Thyroid gland (tissue), 4 donors: ENCODE measurements at regions not wholly inside any gene's neighbourhood (a gene's known extent, or its start where the extent isn't known, plus 50 kb on each side); places are given as distances from the start of the nearest gene placed in this dataset.

Source experiments
- DNase-seq, 2 donors: peaks; one replicate each; pipeline ENCODE4 v3.0.0-alpha.2; 2019
- H3K27ac ChIP-seq, 3 donors: fragments of 200-600 bp; sonication (generic); 1 replicate in 2 of 3; 2 replicates in 1 of 3; pipeline ENCODE4 v1.5.1; 2016 to 2019; ENCODE audit warnings: mild to moderate bottlenecking in 1 of 3, moderate library complexity in 1 of 3
- H3K27me3 ChIP-seq: fragments of 200-600 bp; sonication (generic); one replicate; pipeline ENCODE4 v1.5.1; 2019
- H3K36me3 ChIP-seq, 2 donors: fragments of 200-600 bp; sonication (generic); one replicate each; pipeline ENCODE4 v1.5.1; 2016 to 2019
- H3K4me1 ChIP-seq, 2 donors: fragments of 200-600 bp; sonication (generic); one replicate each; pipeline ENCODE4 v1.5.1; 2017 to 2019
- H3K4me3 ChIP-seq, 3 donors: fragments of 200-600 bp; sonication (generic); replicated peaks in 1 of 3; 1 replicate in 2 of 3; 2 replicates in 1 of 3; pipeline ENCODE4 v1.5.1; 2016; ENCODE audit warnings: mild to moderate bottlenecking in 1 of 3
- H3K9me3 ChIP-seq: fragments of 200-600 bp; sonication (generic); one replicate; pipeline ENCODE4 v1.5.1; 2017
- POLR2A ChIP-seq, 2 donors: fragments of 450-650 bp; IDR thresholded peaks; one replicate each; pipeline ENCODE4 v1.6.1; 2017; ENCODE audit warnings: antibody characterized with exemption in 2 of 2, mild to moderate bottlenecking in 2 of 2, moderate library complexity in 1 of 2
- WGBS, 2 donors: methylation state at CpG; one replicate each; pipeline ENCODE4 v1.1.5; 2017; 5-methylcytosine and 5-hydroxymethylcytosine counted together
- intact Hi-C: fragments of 100-400 bp; cut with DNase I; formaldehyde crosslinking; loops from one replicate; pipeline ENCODE4 v1.15.1; 2023
- TF ChIP-seq, protein P1 (sequence below), 6 experiments: fragments of 200-600 bp in 3 of 6; fragments of 450-650 bp in 3 of 6; sonication (generic) in 3 of 6; IDR thresholded peaks; one replicate each; pipeline ENCODE4 v1.5.1; 2016 to 2019; ENCODE audit warnings: antibody characterized with exemption in 6 of 6, mild to moderate bottlenecking in 2 of 6, inconsistent platforms in 1 of 6, moderate library complexity in 1 of 6

DNA sequence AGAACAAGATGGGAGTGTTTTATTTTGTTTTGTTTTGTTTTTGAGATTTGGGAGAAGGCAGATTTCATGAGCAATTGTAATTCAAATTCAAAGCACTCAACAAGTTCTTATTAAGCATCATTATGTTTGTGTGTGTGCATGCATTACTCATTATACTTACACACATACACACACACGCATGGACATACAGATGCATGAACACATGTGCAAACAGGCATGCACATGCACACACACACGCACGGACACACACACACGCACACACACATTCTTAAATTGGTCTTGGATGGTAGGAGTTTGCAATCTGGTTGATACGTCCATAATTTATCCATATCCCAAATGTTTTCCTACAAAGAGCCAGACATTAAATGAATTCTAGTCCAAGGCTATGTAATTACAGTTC is 702.8 kb downstream of the INHBA start:
- WGBS, 2 donors: 96 to 97% methylated on average over 5 of the region's 5 CpGs
- no peak overlapping the region for H3K4me3 ChIP-seq
- no peak for DNase-seq
- intact Hi-C loops: no loop called here
- no peak overlapping the region for H3K27ac ChIP-seq
- H3K36me3 ChIP-seq: no peaks in the 10 kb centered on the region
- H3K27me3 ChIP-seq: no peaks in the 10 kb centered on the region
- no peaks in the 10 kb centered on the region for H3K9me3 ChIP-seq
- peaks cover 0 to 8% of the 10 kb centered on the region in 2 donors for H3K4me1 ChIP-seq
- TF ChIP-seq, protein P1, sequence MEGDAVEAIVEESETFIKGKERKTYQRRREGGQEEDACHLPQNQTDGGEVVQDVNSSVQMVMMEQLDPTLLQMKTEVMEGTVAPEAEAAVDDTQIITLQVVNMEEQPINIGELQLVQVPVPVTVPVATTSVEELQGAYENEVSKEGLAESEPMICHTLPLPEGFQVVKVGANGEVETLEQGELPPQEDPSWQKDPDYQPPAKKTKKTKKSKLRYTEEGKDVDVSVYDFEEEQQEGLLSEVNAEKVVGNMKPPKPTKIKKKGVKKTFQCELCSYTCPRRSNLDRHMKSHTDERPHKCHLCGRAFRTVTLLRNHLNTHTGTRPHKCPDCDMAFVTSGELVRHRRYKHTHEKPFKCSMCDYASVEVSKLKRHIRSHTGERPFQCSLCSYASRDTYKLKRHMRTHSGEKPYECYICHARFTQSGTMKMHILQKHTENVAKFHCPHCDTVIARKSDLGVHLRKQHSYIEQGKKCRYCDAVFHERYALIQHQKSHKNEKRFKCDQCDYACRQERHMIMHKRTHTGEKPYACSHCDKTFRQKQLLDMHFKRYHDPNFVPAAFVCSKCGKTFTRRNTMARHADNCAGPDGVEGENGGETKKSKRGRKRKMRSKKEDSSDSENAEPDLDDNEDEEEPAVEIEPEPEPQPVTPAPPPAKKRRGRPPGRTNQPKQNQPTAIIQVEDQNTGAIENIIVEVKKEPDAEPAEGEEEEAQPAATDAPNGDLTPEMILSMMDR (IDR thresholded peaks at IDR 0.05): no peak
- no peak for TF ChIP-seq POLR2A (IDR thresholded peaks at IDR 0.05)

DNA sequence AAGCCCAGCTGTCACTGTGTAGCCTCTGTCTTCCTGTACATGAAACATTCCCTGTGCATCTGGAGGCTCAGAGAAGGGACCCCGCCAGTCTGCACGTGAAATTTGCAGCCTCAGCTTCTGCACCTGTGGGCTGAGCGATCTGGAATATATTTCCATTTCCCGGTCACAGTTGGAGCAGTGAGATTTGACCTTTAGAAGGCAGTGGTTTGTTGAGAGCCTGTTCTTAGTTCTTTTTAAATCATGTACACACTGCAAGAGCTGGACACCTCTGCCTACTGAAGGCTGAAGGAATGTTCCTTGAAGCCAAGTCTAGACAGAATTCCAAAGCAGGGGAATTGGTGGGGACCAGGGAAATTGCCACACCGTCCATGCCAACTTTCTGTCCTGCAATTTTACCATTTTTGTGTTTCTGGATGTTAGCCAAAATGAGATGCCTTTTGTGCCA is 706.6 kb downstream of the INHBA start:
- H3K4me3 ChIP-seq: no peak overlapping the region
- DNase-seq: no peak
- peaks cover 0 to 8% of the 10 kb centered on the region in 2 donors for H3K4me1 ChIP-seq
- intact Hi-C loops: no loop called here
- H3K9me3 ChIP-seq: no peaks in the 10 kb centered on the region
- no peaks in the 10 kb centered on the region for H3K36me3 ChIP-seq
- H3K27me3 ChIP-seq: no peaks in the 10 kb centered on the region
- no peak overlapping the region for H3K27ac ChIP-seq
- TF ChIP-seq POLR2A (IDR thresholded peaks at IDR 0.05): no peak
- TF ChIP-seq, protein P1 (IDR thresholded peaks at IDR 0.05): no peak
- WGBS, 2 donors: 39 to 51% methylated on average over 5 of the region's 5 CpGs

DNA sequence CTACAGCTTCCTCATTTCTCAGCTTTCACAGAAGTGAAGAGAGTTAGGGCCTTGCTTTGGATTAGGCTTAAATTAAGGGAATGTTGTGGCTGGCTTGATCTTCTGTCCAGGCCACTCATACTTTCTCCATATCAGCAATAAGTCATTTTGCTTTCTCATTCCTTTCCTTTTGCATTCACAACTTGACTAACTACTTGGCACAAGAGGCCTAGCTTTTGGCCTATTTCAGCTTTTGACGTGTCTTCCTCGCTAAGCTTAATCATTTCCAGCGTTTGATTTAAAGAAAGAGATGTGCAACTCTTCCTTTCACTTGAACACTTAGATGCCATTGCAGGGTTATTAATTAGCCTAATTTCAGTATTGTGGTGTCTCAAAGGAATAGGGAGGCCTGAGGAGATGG is 712.0 kb downstream of the INHBA start:
- no peaks in the 10 kb centered on the region for H3K27me3 ChIP-seq
- H3K4me1 ChIP-seq: peaks cover 0 to under 1% of the 10 kb centered on the region in 2 donors
- H3K27ac ChIP-seq: no peak overlapping the region
- no peaks in the 10 kb centered on the region for H3K36me3 ChIP-seq
- H3K9me3 ChIP-seq: no peaks in the 10 kb centered on the region
- 88 to 89% methylated on average over 3 of the region's 3 CpGs for WGBS, 2 donors
- no peak for DNase-seq
- no peak overlapping the region for H3K4me3 ChIP-seq
- no peak for TF ChIP-seq POLR2A (IDR thresholded peaks at IDR 0.05)
- intact Hi-C loops: no loop called here

DNA sequence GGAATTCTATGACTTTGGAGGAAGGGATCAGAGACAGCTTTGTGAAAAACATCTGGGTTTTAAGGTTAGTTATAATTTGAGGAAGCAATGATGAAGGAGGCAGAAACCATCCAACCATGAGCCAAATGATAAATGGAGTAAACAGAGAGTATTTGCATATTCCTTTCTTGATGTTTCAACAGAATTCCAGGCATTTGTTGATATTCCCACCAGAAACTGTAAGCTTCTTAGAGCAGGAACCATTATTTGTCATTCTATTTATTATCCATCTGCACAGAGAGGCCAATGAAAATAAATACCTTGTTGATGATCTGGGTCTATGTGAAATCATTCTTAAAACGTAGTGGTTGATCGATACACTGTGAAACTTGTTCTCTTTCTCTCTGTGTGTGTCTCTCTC is 715.3 kb downstream of the INHBA start:
- TF ChIP-seq, protein P1 (IDR thresholded peaks at IDR 0.05): no peak
- TF ChIP-seq POLR2A (IDR thresholded peaks at IDR 0.05): no peak
- Histone ChIP-seq H3K4me3 (no peak overlapping the region), H3K9me3 (no peaks in the 10 kb centered on the region), H3K36me3 (no peaks in the 10 kb centered on the region), H3K27ac (no peak overlapping the region), H3K4me1 (no peaks in the 10 kb centered on the region), H3K27me3 (no peaks in the 10 kb centered on the region)
- no peak for DNase-seq
- 86 to 90% methylated on average over 2 of the region's 2 CpGs for WGBS, 2 donors
- intact Hi-C loops: no loop called here

DNA sequence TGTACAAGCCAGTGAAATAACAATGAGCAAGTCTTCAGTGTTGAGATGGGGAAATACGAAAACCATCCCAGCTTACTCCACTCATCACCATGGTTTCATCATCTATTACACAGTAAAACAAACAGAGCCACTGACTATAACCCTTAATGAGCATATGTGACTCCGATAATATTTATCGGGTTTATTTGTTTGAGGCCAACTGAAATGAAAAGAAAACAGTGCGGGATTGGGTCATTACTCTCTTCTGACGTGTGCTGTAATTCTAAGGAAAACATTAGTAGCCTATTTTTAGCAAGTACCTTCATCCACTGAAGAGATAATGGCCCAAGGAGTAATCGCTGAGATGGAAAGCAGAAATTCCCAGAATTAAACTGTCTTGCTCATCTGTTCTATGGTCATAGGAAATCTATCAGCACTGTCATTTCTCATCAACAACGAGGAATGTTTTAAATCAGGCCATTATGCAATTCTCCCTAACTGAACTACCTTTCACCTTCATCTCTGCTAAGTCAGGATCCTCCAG is 716.5 kb downstream of the INHBA start:
- H3K27ac ChIP-seq: no peak overlapping the region

More for the DNA sequence above, 716.5 kb downstream of the INHBA start:
- Histone ChIP-seq H3K4me3 (no peak overlapping the region), H3K27me3 (no peaks in the 10 kb centered on the region), H3K36me3 (no peaks in the 10 kb centered on the region), H3K9me3 (no peaks in the 10 kb centered on the region), H3K4me1 (no peaks in the 10 kb centered on the region)
- intact Hi-C loops: no loop called here
- DNase-seq: no peak
- TF ChIP-seq, protein P1 (IDR thresholded peaks at IDR 0.05): no peak
- TF ChIP-seq POLR2A (IDR thresholded peaks at IDR 0.05): no peak
- WGBS, 2 donors: 76 to 82% methylated on average over 7 of the region's 7 CpGs
